Umbilical cord (tissue), 1 donor: ENCODE measurements at regions not wholly inside any gene's neighbourhood (a gene's known extent, or its start where the extent isn't known, plus 50 kb on each side); places are given as distances from the start of the nearest gene placed in this dataset.
"Not testable (repeated sequence)": the region's sequence is repeated elsewhere in the genome, so short reads cannot be mapped to it uniquely, and the experiment has no call there.

ENCODE experiments used
- DNase-seq: peaks from one replicate; pipeline ENCODE4 v3.0.0-alpha.2; 2015; ENCODE audit warnings: low spot score

GRCh38 chr9:100811643-100812042 is 216.9 kb upstream of the PLPPR1 start:
- no peak for DNase-seq

GRCh38 chr9:100813871-100814270 is 214.7 kb upstream of the PLPPR1 start:
- no peak for DNase-seq

GRCh38 chr9:100819980-100820379 is 208.5 kb upstream of the PLPPR1 start:
- no peak for DNase-seq

- not testable (repeated sequence) for DNase-seq
Observed at GRCh38 chr9:100833035-100833434, 195.5 kb upstream of the PLPPR1 start.

- no peak for DNase-seq
Observed at GRCh38 chr9:100838857-100839256, 189.7 kb upstream of the PLPPR1 start.

GRCh38 chr9:100848726-100849125 is 179.8 kb upstream of the PLPPR1 start:
- no peak for DNase-seq

- no peak for DNase-seq
Observed at GRCh38 chr9:100852088-100852487, 176.4 kb upstream of the PLPPR1 start.

- no peak for DNase-seq
Observed at GRCh38 chr9:100856238-100856637, 172.3 kb upstream of the PLPPR1 start.

- no peak for DNase-seq
Observed at GRCh38 chr9:100865111-100865510, 163.4 kb upstream of the PLPPR1 start.

GRCh38 chr9:100865648-100866047 is 162.9 kb upstream of the PLPPR1 start:
- DNase-seq = no peak

- no peak for DNase-seq
Observed at GRCh38 chr9:100869326-100869725, 159.2 kb upstream of the PLPPR1 start.

- no peak for DNase-seq
Observed at GRCh38 chr9:100879884-100880283, 148.6 kb upstream of the PLPPR1 start.

- DNase-seq = no peak
Observed at GRCh38 chr9:100880284-100880683, 148.2 kb upstream of the PLPPR1 start.

- DNase-seq = peak; percentile 27
Observed at GRCh38 chr9:100884518-100884917, 144.0 kb upstream of the PLPPR1 start.

- no peak for DNase-seq
Observed at GRCh38 chr9:100890321-100890720, 138.2 kb upstream of the PLPPR1 start.

GRCh38 chr9:100911273-100911672 is 117.3 kb upstream of the PLPPR1 start:
- no peak for DNase-seq

- DNase-seq = no peak
Observed at GRCh38 chr9:100913257-100913656, 115.3 kb upstream of the PLPPR1 start.

- DNase-seq = no peak
Observed at GRCh38 chr9:100914266-100914665, 114.3 kb upstream of the PLPPR1 start.

- no peak for DNase-seq
Observed at GRCh38 chr9:100919506-100919905, 109.0 kb upstream of the PLPPR1 start.

- no peak for DNase-seq
Observed at GRCh38 chr9:100926366-100926765, 102.2 kb upstream of the PLPPR1 start.

GRCh38 chr9:100927763-100928162 is 100.8 kb upstream of the PLPPR1 start:
- DNase-seq = no peak

GRCh38 chr9:100933656-100934055 is 94.9 kb upstream of the PLPPR1 start:
- no peak for DNase-seq

- DNase-seq = no peak
Observed at GRCh38 chr9:100937382-100937781, 91.1 kb upstream of the PLPPR1 start.

GRCh38 chr9:100938507-100938906 is 90.0 kb upstream of the PLPPR1 start:
- DNase-seq = no peak

GRCh38 chr9:100939636-100940035 is 88.9 kb upstream of the PLPPR1 start:
- no peak for DNase-seq
